Ishikawa (cell line): ENCODE measurements at regions not wholly inside any gene's neighbourhood (a gene's known extent, or its start where the extent isn't known, plus 50 kb on each side); places are given as distances from the start of the nearest gene placed in this dataset.

ENCODE experiments used
- CEBPB ChIP-seq: IDR thresholded peaks from 2 replicates; pipeline ENCODE4 v1.6.1; 2012
- EP300 ChIP-seq: IDR thresholded peaks from 2 replicates; pipeline ENCODE4 v1.6.1; 2012; ENCODE audit warnings: borderline replicate concordance
- MAX ChIP-seq: IDR thresholded peaks from 2 replicates; pipeline ENCODE4 v1.6.1; 2012
- NFIC ChIP-seq: IDR thresholded peaks from 2 replicates; pipeline ENCODE4 v1.6.1; 2012
- RAD21 ChIP-seq: IDR thresholded peaks from 2 replicates; pipeline ENCODE4 v1.6.1; 2012; ENCODE audit warnings: low read depth
- REST ChIP-seq: IDR thresholded peaks from 2 replicates; pipeline ENCODE4 v1.6.1; 2012; ENCODE audit warnings: low read depth, mild to moderate bottlenecking
- TAF1 ChIP-seq: IDR thresholded peaks from 2 replicates; pipeline ENCODE4 v1.6.1; 2012; ENCODE audit warnings: low read depth, mild to moderate bottlenecking
- TCF12 ChIP-seq: IDR thresholded peaks from 2 replicates; pipeline ENCODE4 v1.6.1; 2012; ENCODE audit warnings: low read depth
- YY1 ChIP-seq: IDR thresholded peaks from 2 replicates; pipeline ENCODE4 v1.6.1; 2012; ENCODE audit warnings: low read depth

GRCh38 chr1:30395631-30396030, 327.8 kb downstream of the MATN1 start:
- TF ChIP-seq EP300 (no peak), NFIC (no peak), REST (no peak), CEBPB (no peak), YY1 (no peak), RAD21 (no peak), MAX (no peak), TCF12 (no peak), TAF1 (no peak)
